B cell (primary cell): ENCODE measurements at regions not wholly inside any gene's neighbourhood (a gene's known extent, or its start where the extent isn't known, plus 50 kb on each side); places are given as distances from the start of the nearest gene placed in this dataset.

Source experiments
- ATAC-seq: fragments of 200-7000 bp; cut with Tn5 transposase; one replicate; pipeline ENCODE4 v1.10.0; 2021; ENCODE audit warnings: low read depth, mild to moderate bottlenecking, moderate number of reproducible peaks, moderate library complexity
- CTCF ChIA-PET: fragments of 350-600 bp; sonication (Branson Sonifier 250); formaldehyde crosslinking; loops from one replicate; lab custom pipeline; 2021; ENCODE audit warnings: antibody characterized with exemption, inconsistent platforms; lab: Charles Lee
- POLR2A ChIA-PET: fragments of 350-600 bp; sonication (Branson Sonifier 250); formaldehyde crosslinking; loops from one replicate; lab custom pipeline; 2021; ENCODE audit warnings: antibody characterized with exemption; lab: Charles Lee
- DNase-seq: peaks from one replicate; pipeline ENCODE4 v3.0.0; 2013
- H2AFZ ChIP-seq: 2 replicates; pipeline ENCODE4 v1.6.1; 2012; ENCODE audit warnings: mild to moderate bottlenecking, low read depth, low read length; ENCODE audit not compliant: insufficient read depth, poor library complexity, severe bottlenecking
- H3K27ac ChIP-seq, 2 donors: 1 replicate in 1 of 2; 2 replicates in 1 of 2; pipeline ENCODE4 v1.5.1; 2012 to 2013; ENCODE audit warnings: low read length in 2 of 2, mild to moderate bottlenecking in 2 of 2, moderate library complexity in 1 of 2
- H3K27me3 ChIP-seq, 4 experiments: fragments of 200-600 bp in 1 of 4; sonication (generic) in 1 of 4; replicated peaks in 1 of 4; 1 replicate in 2 of 4; 2 replicates in 2 of 4; pipeline versions ENCODE4 v1.6.1 to v1.7.0; 2013 to 2016; ENCODE audit warnings: low read length in 3 of 4, mild to moderate bottlenecking in 2 of 4, mixed read lengths in 1 of 4, moderate library complexity in 1 of 4; ENCODE audit not compliant: insufficient read depth in 4 of 4, control insufficient read depth in 3 of 4; ENCODE audit errors: control extremely low read depth in 1 of 4
- H3K36me3 ChIP-seq, 2 experiments: replicated peaks in 1 of 2; 1 replicate in 1 of 2; 2 replicates in 1 of 2; pipeline versions ENCODE4 v1.6.1 to v1.7.1; 2013; ENCODE audit warnings: low read length in 1 of 2; ENCODE audit not compliant: insufficient read depth in 2 of 2, control insufficient read depth in 1 of 2; ENCODE audit errors: control extremely low read depth in 1 of 2, extremely low read depth in 1 of 2
- H3K4me1 ChIP-seq, 2 donors: fragments of 200-600 bp in 1 of 2; sonication (generic) in 1 of 2; 1 replicate in 1 of 2; 2 replicates in 1 of 2; pipeline versions ENCODE4 v1.5.1 to v1.6.1; 2013 to 2017; ENCODE audit warnings: low read length in 2 of 2; ENCODE audit not compliant: control insufficient read depth in 2 of 2, insufficient read depth in 2 of 2
- H3K4me2 ChIP-seq: replicated peaks from 2 replicates; pipeline ENCODE3; 2012; ENCODE audit warnings: mild to moderate bottlenecking, low read depth, low read length; ENCODE audit not compliant: poor library complexity, severe bottlenecking
- H3K4me3 ChIP-seq, 5 experiments: fragments of 200-600 bp in 1 of 5; sonication (generic) in 1 of 5; 1 replicate in 3 of 5; 2 replicates in 2 of 5; pipeline versions ENCODE4 v1.5.1 to v1.7.0; 2011 to 2016; ENCODE audit warnings: low read length in 4 of 5, mild to moderate bottlenecking in 4 of 5, low read depth in 2 of 5, control low read depth in 1 of 5, moderate library complexity in 1 of 5; ENCODE audit not compliant: insufficient read depth in 1 of 5; ENCODE audit errors: control extremely low read depth in 1 of 5, extremely low read depth in 1 of 5
- H3K79me2 ChIP-seq: fragments of 200-600 bp; sonication (generic); one replicate; pipeline ENCODE4 v1.6.0; 2016; ENCODE audit warnings: low read length; ENCODE audit not compliant: control insufficient read depth, insufficient read depth
- H3K9ac ChIP-seq: fragments of 200-600 bp; sonication (generic); 2 replicates; pipeline ENCODE4 v1.6.1; 2017; ENCODE audit warnings: mild to moderate bottlenecking, low read length, moderate library complexity
- H3K9me3 ChIP-seq, 3 donors: one replicate each; pipeline versions ENCODE4 v1.6.1 to v1.7.1; 2013; ENCODE audit warnings: low read length in 2 of 3; ENCODE audit not compliant: control insufficient read depth in 2 of 3, insufficient read depth in 1 of 3; ENCODE audit errors: control extremely low read depth in 1 of 3
- H4K20me1 ChIP-seq: 2 replicates; pipeline ENCODE4 v1.6.0; 2012; ENCODE audit warnings: mild to moderate bottlenecking, low read length; ENCODE audit not compliant: insufficient read depth, control insufficient read depth, poor library complexity, severe bottlenecking
- H3K27ac Mint-ChIP-seq: one replicate; pipeline ENCODE4 v1.8.0; 2021; ENCODE audit warnings: mixed read lengths
- H3K27me3 Mint-ChIP-seq: one replicate; pipeline ENCODE4 v1.8.0; 2021; ENCODE audit warnings: mixed read lengths
- H3K4me1 Mint-ChIP-seq: one replicate; pipeline ENCODE4 v1.8.0; 2021; ENCODE audit warnings: mixed read lengths
- H3K4me3 Mint-ChIP-seq: one replicate; pipeline ENCODE4 v1.8.0; 2021; ENCODE audit warnings: mixed read lengths
- H3K9me3 Mint-ChIP-seq: one replicate; pipeline ENCODE4 v1.8.0; 2022; ENCODE audit warnings: mixed read lengths; ENCODE audit not compliant: insufficient read depth
- CTCF ChIP-seq: fragments of 200-600 bp; IDR thresholded peaks from one replicate; pipeline ENCODE4 v1.8.0; 2022; ENCODE audit warnings: antibody characterized with exemption, mild to moderate bottlenecking
- EZH2 ChIP-seq: IDR thresholded peaks from 2 replicates; pipeline ENCODE4 v1.6.1; 2012; ENCODE audit warnings: borderline replicate concordance, low read depth, mild to moderate bottlenecking, moderate library complexity, low read length; ENCODE audit not compliant: insufficient read depth, poor library complexity, severe bottlenecking
- WGBS: methylation state at CpG from one replicate; pipeline ENCODE4 v1.1.5; 2013; ENCODE audit warnings: missing lambda C conversion rate; ENCODE audit not compliant: insufficient coverage; 5-methylcytosine and 5-hydroxymethylcytosine counted together
- intact Hi-C: fragments of 100-400 bp; cut with micrococcal nuclease; formaldehyde crosslinking; loops from one replicate; pipeline ENCODE4 v1.10.0; 2022

- Mint-ChIP-seq H3K27ac (no peak overlapping the region), H3K4me3 (no peak overlapping the region), H3K9me3 (no peaks in the 10 kb centered on the region), H3K27me3 (peaks cover 40% of the 10 kb centered on the region), H3K4me1 (no peaks in the 10 kb centered on the region)
- no peaks in the 10 kb centered on the region for H3K36me3 ChIP-seq
- no peak overlapping the region for H3K27ac ChIP-seq
- H3K27me3 ChIP-seq, result peaks cover 0 to 15% (median 1%) of the 10 kb centered on the region in 4 experiments
- H3K9ac ChIP-seq, result no peak overlapping the region
- ChIA-PET CTCF (interaction anchor here (0.7 kb wide), 1 partner anchor 1020 kb away, joined by 3 read pairs; no protein-coding TSS in a partner anchor), POLR2A (no interaction called here)
- TF ChIP-seq CTCF (no peak), EZH2 (no peak)
- H3K9me3 ChIP-seq, result no peaks in the 10 kb centered on the region
- no peaks in the 10 kb centered on the region for H3K79me2 ChIP-seq
- no peak overlapping the region for H2AFZ ChIP-seq
- no peak for ATAC-seq
- H3K4me3 ChIP-seq, result no peak overlapping the region
- H3K4me1 ChIP-seq, result no peaks in the 10 kb centered on the region
- no peak for DNase-seq
- intact Hi-C loops, result no loop called here
- WGBS, result 35% methylated on average over 6 of the region's 8 CpGs
- H3K4me2 ChIP-seq, result no peak overlapping the region
- no peaks in the 10 kb centered on the region for H4K20me1 ChIP-seq
Measured at GRCh38 chr16:86120201-86121192, 221.5 kb downstream of the IRF8 start.

GRCh38 chr16:86121374-86122010 lies 222.5 kb downstream of the IRF8 start:
- no peak for ATAC-seq
- Histone ChIP-seq H3K4me1 (no peaks in the 10 kb centered on the region), H3K4me2 (no peak overlapping the region), H2AFZ (no peak overlapping the region), H4K20me1 (no peaks in the 10 kb centered on the region), H3K4me3 (no peak overlapping the region), H3K79me2 (no peaks in the 10 kb centered on the region), H3K27me3 (peaks cover 0 to 15% (median 1%) of the 10 kb centered on the region in 4 experiments), H3K9ac (no peak overlapping the region), H3K27ac (no peak overlapping the region), H3K9me3 (no peaks in the 10 kb centered on the region), H3K36me3 (no peaks in the 10 kb centered on the region)
- CTCF ChIA-PET, result no interaction called here
- H3K4me1 Mint-ChIP-seq, result no peaks in the 10 kb centered on the region
- DNase-seq, result no peak
- POLR2A ChIA-PET, result no interaction called here
- intact Hi-C loops, result no loop called here
- H3K9me3 Mint-ChIP-seq, result no peaks in the 10 kb centered on the region
- WGBS, result 41% methylated on average over 3 of the region's 3 CpGs
- no peak overlapping the region for H3K27ac Mint-ChIP-seq
- no peak overlapping the region for H3K4me3 Mint-ChIP-seq
- H3K27me3 Mint-ChIP-seq, result peaks cover 43% of the 10 kb centered on the region
- no peak for TF ChIP-seq EZH2
- TF ChIP-seq CTCF, result no peak
